Fibroblast of mammary gland (primary cell): ENCODE measurements at regions not wholly inside any gene's neighbourhood (a gene's known extent, or its start where the extent isn't known, plus 50 kb on each side); places are given as distances from the start of the nearest gene placed in this dataset.
A peak's percentile ranks its signal among the peaks of the same experiment; 100 is the strongest.
"Not testable (repeated sequence)": the region's sequence is repeated elsewhere in the genome, so short reads cannot be mapped to it uniquely, and the experiment has no call there.

Experiments used
- DNase-seq: peaks from one replicate; pipeline ENCODE4 v3.0.0-alpha.2; 2010; ENCODE audit warnings: low read depth
- H3K4me3 ChIP-seq: 2 replicates; pipeline ENCODE4 v1.5.1; 2011; ENCODE audit warnings: low read depth, mild to moderate bottlenecking, low read length, moderate library complexity; ENCODE audit not compliant: control insufficient read depth
- TF ChIP-seq, protein P1 (sequence below): conservative IDR thresholded peaks from 2 replicates; pipeline ENCODE4 v1.5.1; 2011; ENCODE audit warnings: low read depth, low read length, inconsistent platforms; ENCODE audit not compliant: control insufficient read depth, insufficient read depth

- H3K4me3 ChIP-seq = no peak overlapping the region
- TF ChIP-seq, protein P1, sequence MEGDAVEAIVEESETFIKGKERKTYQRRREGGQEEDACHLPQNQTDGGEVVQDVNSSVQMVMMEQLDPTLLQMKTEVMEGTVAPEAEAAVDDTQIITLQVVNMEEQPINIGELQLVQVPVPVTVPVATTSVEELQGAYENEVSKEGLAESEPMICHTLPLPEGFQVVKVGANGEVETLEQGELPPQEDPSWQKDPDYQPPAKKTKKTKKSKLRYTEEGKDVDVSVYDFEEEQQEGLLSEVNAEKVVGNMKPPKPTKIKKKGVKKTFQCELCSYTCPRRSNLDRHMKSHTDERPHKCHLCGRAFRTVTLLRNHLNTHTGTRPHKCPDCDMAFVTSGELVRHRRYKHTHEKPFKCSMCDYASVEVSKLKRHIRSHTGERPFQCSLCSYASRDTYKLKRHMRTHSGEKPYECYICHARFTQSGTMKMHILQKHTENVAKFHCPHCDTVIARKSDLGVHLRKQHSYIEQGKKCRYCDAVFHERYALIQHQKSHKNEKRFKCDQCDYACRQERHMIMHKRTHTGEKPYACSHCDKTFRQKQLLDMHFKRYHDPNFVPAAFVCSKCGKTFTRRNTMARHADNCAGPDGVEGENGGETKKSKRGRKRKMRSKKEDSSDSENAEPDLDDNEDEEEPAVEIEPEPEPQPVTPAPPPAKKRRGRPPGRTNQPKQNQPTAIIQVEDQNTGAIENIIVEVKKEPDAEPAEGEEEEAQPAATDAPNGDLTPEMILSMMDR = no peak
- no peak for DNase-seq
These were observed 149.9 kb upstream of the RAB6C start for GRCh38 chr2:129829588-129829987.

DNA sequence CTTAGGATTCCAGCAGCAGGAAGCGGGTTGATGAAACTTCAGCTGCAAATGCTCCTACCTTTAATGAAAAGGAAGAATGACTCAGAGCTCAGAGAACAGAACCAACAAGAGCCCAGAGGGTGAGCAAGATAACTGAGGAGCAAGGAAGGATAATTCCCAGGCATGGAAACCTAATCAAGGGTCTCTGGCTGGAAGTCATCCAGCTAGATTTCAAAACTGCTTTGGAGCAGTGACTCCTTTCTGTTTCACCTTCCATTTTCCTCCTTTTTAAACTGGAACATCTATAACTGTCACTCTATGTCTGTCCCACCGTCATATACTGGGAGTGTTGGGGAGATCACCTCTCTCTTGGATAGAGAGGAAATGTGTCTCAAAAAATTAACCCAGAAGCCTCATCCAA is 148.4 kb upstream of the RAB6C start:
- H3K4me3 ChIP-seq = no peak overlapping the region
- DNase-seq = no peak
- TF ChIP-seq, protein P1 = no peak

DNA sequence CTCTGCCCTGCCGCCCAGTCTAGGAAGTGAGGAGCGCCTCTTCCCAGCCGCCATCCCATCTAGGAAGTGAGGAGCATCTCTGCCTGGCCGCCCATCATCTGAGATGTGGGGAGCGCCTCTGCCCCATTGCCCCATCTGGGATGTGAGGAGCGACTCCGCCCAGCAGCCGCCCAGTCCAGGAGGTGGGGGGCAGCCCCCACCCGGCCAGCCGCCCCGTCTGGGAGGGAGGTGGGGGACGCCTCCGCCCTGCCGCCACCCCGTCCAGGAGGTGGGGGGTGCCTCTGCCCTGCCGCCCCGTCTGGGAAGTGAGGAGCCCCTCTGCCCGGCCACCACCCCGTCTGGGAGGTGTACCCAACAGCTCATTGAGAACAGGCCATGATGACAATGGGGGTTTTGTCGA is 146.0 kb upstream of the RAB6C start:
- not testable (repeated sequence) for DNase-seq, H3K4me3 ChIP-seq

DNA sequence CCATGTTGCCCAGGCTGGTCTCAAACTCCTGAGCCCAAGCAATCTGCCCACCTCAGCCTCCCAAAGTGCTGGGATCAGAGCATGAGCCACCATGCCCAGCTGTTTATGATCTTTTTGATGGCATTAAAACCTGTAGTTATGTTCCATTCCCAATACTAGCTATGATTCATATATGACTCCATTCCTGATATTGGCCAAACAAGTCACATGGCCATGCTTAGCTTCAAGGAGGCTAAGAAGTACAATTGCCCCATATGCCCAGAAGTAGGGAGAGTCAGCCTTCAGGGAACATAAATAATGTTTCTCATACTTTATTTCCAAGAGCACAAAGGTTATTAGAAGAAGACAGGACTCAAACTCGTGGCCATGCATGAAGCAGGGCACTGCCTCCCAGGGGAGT is 132.4 kb upstream of the RAB6C start:
- no peak overlapping the region for H3K4me3 ChIP-seq
- peak; percentile 30 for DNase-seq
- TF ChIP-seq, protein P1 = no peak

GRCh38 chr2:129849559-129850160 is 129.8 kb upstream of the RAB6C start:
- TF ChIP-seq, protein P1 = peak; percentile 68
- DNase-seq = peak; percentile 79
- H3K4me3 ChIP-seq = no peak overlapping the region

DNA sequence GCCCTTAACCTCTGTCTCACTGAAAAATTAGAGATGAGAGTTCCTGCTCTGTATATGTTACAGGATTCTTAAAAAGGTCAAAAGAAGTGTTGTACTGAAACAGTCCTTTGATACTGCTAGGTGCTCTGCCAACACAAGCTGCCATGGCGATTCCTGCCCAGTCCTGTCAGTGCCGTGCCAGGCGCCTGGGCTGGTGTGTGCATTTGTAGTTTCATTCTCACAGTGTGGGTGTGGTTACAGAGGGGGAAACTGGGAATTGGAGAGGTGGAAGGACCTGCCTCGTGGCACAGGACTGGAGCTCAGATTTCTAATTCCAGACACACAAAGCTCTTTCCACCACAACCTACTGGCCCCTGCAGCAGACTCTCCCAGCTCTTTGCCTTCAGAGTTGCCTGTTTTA is 122.3 kb upstream of the RAB6C start:
- TF ChIP-seq, protein P1 = no peak
- no peak for DNase-seq
- H3K4me3 ChIP-seq = no peak overlapping the region

- TF ChIP-seq, protein P1 = no peak
- H3K4me3 ChIP-seq = no peak overlapping the region
- no peak for DNase-seq
These were observed 120.3 kb upstream of the RAB6C start for GRCh38 chr2:129859175-129859574.
